GM19397 (cell line): ENCODE measurements at regions not wholly inside any gene's neighbourhood (a gene's known extent, or its start where the extent isn't known, plus 50 kb on each side); places are given as distances from the start of the nearest gene placed in this dataset.

Experiments used
- ATAC-seq: cut with Tn5 transposase; IDR thresholded peaks from one replicate; pipeline ENCODE4 v1.9.1; 2021; ENCODE audit warnings: mild to moderate bottlenecking, moderate library complexity; ENCODE audit not compliant: unreplicated experiment

DNA sequence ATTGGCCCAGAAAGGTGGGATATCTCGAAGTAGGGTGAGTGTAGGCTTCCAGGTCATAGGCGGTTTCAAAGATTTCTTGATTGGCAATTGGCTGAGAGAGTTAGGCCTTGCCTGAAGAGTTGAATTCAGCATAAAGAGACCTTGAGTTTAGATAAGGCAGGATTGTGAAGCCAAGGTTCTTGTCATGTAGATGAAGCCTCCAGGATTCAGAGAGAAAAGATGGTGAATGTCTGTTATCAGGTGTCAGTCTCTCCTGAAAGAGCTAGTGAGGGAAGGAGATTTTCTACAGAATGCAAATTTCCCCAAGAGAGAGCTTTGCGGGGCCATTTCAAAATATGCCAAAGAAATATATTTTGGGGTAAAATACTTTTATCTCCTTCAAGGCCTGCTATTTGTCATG, 217.0 kb upstream of the TLE3 start:
- no peak for ATAC-seq

DNA sequence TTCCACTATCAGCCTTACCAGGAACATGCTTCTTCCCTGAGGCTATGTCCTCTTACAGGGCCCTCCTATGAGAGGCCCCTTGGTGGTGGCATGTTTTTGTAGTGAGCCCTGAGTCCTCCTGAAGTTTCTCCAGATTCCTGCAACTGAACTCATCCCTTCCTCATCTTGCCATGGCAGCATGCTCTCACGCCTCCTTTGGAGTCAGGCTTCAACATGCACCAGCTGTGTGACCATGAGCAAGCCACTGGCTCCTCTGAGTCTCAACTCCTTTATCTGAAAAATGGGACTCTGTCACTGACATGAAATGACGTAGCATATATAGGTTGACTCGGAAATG, 216.3 kb upstream of the TLE3 start:
- ATAC-seq: no peak

DNA sequence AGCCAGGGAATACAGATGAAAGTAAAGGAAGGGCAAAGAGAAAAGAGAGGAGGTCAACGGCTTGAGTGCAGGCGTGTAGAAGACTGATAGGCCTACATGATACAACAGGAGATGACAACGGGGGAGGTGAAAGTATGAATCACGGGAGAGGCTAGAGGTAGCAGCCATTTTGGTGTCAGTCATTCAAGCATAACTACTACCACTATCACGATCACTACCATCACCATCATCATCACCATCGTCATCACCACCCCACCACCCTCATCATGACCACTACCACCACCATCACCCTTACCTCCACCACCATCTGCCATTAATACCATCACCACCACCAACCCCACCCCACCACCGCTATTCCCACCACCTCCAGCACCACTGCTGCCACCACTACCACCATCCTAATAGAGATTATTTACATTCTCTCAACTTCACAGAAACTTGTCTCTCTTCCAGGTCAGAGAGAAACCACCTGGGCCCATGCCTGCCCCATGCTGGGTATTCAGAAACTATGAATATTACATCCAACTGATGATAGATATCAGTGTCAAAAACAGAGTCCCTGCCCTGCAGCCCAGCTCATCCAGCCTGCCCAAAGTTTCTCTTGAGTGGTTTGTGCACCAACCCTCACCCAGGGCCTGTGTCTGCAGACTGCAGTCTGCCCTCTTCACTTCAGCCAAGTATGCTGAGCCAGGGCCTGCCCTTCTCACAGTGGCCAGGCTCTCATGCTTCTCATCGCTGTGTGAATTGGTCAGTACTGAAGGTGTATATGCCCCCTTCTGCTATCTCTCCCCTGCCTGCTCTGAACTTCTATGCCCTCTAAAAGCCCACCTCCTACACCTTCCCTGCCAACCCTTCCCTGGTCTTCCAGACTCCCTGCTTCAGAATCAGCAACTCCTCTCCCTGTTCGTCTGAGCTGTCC, 215.6 kb upstream of the TLE3 start:
- ATAC-seq: no peak

DNA sequence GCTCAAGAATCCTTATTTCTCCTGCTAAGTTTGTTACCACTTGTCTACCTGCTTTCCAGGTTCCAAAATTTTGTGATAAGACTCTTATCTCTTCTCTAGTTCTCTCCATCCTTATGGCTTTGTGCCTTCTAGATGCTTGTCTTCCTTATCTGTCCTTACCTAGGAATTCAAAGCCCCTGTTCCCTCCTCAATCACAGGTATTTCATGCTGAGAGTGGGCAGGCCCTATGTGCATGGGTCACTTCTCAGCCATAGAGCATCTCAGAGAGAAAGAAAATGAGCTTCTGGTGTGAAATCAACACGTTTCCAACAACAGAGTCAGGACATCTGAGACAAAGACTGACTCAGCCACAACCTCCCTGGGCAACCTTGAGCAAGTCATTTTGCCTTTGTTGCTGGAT, 214.1 kb upstream of the TLE3 start:
- no peak for ATAC-seq

DNA sequence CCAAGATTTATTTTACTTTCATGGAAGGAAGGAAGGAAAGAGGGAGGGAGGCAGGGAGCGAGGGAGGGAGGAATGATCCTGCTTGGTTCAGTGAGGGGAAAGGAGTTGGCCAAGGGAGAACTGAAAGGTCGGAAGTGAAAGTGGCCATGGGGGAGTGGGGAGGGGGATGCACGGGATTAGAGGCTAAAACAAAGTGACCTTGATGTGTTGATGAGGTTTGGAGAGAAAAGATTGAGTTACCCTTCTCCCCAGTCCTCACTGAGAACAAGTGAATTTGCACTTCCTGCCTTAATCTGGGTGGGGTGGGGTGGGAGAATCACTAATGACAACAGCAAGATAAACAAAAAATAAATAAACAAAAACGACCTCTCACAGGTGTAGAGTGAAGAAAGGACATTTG, 212.0 kb upstream of the TLE3 start:
- ATAC-seq: no peak

DNA sequence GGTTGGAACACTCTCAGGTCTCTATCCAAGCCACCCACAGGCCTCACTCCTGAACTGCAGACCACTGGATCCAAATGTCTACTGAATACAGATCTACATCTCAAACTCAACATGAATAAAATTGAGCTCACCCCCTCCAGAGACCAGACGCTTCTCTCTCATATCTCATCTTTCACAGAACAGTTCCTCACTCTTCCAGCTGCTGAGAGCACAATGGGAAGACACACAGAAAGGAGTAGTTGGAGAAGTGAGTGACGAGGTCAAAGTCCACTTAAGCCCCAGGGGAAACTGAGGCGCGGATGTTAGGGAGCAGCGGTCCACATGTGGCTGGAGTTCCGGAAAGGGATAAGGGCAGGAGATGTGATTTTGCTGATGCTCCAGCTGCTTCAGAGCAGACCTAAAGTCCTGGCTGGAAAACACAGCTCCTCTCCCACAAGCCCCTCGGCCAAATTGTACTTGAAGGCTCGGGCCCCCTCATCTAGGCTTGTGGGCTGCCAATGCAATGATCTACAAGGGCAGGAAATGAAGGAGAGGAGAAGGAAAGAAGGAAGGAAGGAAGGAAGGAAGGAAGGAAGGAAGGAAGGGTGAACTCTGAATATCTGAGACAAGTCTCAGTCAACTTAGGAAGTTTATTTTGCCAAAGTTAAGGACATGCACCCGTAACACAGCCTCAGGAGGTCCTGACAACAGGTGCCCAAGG, 211.2 kb upstream of the TLE3 start:
- ATAC-seq: no peak

DNA sequence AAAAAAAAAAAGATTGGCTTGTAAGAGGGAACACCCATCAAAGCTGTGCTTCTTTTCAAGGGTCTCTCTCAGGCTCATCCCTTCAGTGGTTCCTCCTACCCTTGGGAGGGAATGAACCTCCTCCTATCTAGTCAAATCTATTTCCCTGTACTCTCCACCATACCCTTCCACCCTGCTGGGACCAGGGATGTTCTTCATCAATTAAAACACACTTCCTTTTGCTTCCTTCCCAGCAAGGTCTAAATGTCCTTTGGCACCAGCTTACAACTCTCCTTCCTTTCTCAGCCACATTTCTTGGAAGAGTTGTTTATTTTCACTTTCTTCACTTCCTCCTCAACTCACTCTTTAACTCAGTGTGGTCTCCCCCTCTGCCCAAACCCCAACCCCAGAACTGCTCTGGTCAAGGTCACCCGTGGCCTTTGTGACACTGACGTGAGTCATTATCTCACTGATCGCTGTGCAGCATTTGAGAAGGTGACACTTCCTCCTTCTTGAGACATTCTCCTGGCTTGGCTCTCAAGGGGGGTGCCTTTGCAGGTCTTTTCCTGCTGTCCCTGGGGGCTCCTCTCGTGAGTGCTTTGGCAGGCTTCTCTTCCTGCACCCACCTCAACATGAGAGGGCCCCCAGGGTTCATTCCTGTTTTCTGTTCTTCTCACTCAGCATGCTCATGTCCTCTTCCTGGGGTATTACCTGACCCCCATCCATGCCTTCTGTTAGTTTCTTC, 210.5 kb upstream of the TLE3 start:
- peak; percentile 85 for ATAC-seq

DNA sequence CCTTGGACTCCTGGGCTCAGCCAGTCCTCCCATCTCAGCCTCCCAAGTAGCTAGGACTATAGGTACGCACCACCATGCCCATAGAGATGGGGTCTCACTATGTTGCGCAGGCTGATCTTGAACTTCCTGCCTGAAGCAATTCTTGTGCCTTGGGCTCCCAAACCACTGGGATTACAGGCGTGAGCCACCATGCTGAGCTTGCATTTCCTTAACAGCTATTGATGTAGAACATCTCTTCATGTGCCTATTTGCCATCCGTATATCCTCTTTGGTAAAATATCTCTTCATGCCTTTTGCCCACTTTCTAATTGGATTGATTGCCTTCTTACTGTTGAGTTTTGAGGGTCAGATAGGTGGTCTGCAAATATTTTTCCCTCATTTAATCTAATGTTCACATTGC, 208.9 kb upstream of the TLE3 start:
- ATAC-seq: no peak

DNA sequence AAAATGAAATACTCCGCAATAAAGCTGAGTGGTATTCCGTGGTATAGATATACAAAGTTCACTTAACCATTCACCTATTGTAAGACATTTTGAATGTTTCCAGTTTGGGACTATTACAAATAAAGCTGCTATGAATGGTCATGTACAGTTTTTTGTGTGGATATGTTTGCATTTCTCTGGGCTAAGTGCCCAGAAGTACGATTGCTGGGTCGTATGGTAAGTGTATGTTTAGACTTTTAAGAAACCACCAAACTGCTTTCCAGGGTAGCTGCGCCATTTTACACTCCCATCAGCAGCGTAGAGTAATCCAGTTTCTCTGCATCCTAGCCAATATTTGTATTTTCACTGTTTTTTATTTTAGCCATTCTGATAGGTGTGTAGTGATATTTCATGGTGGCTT, 208.4 kb upstream of the TLE3 start:
- no peak for ATAC-seq

DNA sequence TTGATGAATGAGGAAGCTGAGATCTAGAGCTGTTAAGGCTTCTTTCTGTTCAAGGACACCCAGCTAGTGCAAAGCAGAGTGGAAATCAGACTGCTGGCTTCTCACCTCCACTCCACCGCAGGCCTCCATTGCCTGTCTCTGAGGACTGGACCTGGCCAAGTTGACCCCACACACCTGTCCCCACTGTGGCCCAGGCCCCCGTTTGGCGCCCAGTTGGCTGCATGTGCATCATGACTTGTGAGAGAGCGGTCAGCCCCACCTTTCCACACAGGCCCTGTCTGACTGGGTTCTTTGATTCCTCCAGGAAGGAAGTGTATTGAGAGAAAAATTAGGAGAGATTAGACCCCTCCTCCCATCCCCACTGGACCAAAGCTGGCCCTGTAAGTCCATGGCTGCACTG, 206.3 kb upstream of the TLE3 start:
- ATAC-seq: no peak

DNA sequence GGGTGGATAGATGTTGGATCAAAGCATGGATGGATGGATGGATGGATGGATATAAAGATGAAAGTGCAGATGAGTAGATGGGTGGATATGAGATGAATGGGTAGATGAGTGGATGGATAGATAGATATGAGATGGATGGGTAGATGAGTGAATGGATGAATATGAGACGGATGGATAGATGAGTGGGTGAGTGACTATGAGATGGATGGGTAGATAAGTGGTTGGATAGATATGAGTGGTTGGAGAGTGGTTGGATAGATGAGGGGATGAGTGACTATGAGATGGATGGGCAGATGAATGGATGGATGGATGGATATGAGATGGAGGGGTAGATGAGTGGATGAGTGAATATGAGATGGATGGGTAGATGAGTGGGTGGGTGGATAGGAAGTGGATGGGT, 204.6 kb upstream of the TLE3 start:
- ATAC-seq: no peak

DNA sequence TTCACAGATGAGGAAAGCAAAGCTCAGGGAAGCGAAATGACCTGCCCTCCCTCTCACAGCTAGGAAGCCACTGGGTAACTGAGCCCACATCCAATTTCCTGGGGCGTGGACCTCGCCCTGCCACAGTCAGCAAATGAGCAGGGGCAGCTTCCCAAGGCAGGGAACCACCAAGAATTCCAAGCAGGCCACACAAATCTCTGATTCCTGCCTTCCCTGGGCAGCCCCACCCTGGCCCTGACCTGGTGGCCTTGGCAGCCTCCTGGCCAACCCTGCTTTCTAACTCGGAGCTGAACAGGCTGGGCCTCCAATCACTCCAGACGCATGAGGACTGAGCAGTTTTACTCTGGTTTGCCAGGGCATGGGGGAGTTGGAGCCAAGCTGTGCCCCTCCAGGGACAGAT, 203.7 kb upstream of the TLE3 start:
- no peak for ATAC-seq

DNA sequence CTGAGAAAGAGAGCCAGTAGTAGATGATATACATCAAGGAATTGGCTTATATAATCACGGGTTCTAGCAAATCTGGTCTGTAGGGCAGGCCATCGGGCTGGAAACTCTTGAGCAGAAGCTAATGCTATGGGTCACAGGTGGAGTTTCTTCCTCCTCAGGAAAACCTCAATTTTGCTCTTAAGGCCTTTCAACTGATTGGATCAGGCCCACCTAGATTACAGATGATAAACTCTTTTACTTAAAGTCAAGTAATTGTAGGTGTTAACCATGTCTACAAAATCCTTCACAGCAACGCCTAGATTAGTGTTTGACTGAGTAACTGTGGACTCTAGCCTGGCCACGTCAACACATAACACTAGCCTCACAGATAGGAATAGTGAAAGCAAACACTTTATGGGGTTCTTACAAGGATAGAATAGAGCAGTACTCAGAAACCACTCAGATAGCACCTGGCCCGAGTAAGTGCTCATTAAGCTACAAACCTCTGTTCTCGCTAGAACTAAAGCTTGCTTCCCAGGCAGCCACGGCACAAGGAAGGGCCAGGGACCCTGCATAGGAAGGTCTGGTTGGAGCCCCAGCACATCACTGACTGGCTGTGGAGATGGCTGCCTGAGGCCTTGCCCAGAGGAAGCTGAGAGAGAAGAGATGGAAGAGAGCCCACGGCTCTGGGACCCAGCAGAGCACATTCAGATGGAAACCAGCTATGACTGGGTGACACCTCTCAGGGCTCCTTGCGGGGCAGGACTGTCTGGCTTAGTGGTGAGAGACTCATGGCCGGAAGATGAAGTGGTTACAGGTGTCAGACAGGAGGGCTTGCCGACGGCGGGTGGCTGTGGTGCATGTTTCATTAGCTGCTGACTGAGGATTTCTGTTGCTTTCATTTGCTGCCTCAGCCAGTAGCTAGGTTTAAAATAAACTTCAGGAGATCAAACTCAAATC, 202.5 kb upstream of the TLE3 start:
- peak; percentile 95 for ATAC-seq

DNA sequence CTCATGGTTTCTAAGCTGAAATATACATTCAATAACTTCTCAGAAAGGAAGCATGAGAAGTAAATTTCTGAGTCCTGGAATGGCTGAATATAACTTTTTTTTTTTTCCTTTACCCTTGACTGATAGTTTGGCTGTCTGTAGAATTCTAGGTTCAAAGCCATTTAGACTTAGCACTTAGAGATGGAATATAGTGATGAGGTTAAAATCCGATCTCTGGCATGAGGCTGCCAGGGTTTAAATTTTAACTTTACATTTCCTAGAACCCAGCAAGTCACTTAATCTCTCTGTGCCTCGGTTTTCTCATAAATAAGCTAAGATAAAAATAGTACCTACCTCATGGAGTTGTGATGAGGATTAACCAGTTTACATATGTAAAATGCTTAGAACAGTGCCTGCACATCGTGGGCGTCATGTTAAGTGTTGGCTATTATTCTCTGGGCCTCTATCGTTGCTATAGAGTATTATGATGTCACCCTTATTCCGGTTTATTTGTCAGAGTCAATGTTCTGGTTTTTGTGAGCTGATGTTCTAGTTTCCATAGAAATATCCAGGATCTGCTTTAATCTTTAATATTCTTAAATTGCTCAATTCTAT, 199.8 kb upstream of the TLE3 start:
- no peak for ATAC-seq

DNA sequence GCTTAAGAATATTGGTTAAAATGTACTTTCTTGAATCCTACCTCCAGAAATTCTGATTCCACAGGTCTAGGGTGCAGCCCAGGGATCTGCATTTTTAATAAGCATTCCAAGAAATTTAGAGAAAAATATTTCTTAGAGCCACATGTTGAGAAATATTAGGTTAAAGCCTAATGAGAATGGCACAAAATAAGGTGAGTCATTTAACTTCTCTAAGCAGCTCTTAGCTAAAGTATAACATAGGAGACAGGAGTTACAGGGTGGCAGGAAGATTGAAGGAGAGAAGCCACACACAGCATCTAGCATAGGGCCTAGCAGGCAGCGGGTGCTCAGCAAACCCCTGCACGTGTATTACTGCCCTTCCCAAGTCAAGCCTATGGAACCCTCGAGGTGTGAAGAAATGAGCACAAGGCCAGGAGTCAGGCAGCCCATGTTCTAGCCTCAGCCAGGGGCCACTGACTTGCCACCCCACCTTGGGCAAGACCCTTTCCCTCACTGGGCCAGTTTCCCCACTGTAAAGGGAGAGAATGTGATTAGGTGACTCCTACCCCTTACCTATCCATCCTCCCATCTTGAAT, 197.1 kb upstream of the TLE3 start:
- ATAC-seq: no peak

DNA sequence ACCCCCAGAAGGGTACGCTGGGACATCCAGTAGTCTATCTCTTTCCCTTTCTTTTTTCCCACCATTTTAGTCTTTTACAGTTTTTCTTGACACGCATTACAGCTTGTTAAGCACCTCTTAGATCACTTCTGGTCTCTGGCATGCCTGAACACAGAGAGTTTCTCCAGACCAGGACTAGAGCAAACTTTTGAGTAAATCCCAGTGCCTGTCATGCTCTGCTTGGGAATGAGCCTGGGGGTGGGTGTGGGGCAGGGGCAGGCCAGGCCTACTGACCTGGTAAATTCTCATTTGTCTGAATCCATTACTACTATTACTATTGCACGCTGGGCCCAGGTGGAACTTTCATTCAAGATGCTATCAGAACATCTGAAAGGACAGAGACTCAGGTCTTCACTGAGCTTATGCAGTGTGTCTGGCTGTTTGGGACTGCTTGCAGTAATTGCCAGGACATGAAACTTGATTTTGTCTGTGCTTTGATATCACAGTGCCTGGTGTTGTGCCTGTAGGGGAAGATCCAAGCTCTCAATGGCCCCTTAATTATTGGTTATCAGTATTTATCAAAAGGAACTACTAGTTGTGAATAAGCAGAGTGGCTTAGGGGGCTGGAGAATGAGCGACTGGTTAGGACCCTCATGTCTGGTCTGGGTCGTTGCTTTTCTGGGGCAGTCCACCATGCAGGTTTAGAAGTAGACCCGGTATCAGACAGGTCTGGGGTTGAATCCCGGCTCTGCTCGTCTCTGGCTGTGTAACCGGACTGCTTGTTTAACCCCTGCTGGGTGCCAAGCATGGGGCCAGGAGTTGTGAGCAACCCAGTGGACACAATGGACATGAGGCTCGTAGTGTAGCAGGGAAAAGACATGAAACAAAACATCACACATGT, 196.1 kb upstream of the TLE3 start:
- ATAC-seq: no peak

DNA sequence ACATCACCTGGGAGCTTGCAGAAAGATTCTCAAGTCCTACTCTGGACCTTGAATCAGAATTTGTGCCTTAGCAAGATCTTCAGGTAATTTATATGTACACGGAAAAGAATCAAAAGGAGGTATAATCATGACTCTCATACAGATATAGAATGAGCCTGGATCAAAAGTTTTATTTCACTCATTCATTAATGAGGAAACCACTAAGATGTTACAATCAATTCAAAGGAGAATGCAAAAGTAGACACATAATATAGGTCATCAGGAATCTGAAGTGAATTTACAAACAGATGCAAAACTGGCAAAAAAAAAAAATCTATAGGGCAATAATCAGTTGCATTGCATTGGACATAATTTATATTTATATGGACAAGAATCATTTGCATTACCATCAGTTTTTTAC, 195.4 kb upstream of the TLE3 start:
- ATAC-seq: no peak

DNA sequence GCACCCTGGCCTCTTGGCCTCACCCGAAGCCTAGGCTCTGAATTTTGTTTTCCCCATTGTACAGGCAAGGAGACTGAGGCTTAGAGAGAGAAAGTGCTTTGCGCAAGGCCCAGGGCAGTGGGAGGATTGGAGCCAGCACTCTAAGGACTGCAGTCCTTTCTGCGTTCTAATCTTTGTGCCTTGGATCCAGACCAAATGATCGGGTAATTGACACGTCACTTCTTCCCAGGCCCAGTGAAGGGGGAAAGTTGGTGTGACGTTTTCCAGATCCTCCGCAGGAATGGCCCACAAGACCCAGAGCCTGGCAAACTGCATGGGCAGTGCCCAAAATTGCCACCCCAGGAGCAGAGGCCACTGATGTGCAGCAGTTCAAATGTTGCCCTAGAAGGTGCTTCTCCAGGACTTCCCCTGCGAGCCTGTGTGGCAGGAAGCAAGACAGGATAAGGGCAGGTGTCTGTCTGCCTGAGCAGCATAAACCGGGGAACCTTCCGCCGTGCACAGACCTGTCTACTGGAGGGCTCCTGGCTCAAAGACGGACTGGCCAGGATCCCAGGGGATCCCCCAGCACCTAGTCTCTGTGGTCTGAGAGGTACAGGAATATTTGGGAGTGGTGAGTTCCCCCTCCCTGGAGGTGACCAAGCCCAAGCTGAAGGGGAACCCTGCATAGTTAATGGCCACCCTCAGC, 194.5 kb upstream of the TLE3 start:
- ATAC-seq: no peak
